Heart right ventricle (tissue), 16 donors: ENCODE measurements at regions not wholly inside any gene's neighbourhood (a gene's known extent, or its start where the extent isn't known, plus 50 kb on each side); places are given as distances from the start of the nearest gene placed in this dataset.

ENCODE experiments used
- ATAC-seq, 8 donors: fragments of 200-7000 bp; cut with Tn5 transposase; one replicate each; pipeline ENCODE4 v1.9.1; 2020; ENCODE audit warnings: mild to moderate bottlenecking in 8 of 8, moderate library complexity in 8 of 8, moderate number of reproducible peaks in 1 of 8
- DNase-seq, 2 donors: peaks; one replicate each; pipeline ENCODE4 v3.0.0-alpha.2; 2020
- H3K27ac ChIP-seq, 10 donors: fragments of 200-600 bp; sonication (generic) in 2 of 10; one replicate each; pipeline versions ENCODE4 v1.5.0 to v1.8.0; 2020 to 2022; ENCODE audit warnings: mild to moderate bottlenecking in 3 of 10
- H3K27me3 ChIP-seq, 7 donors: fragments of 200-600 bp; one replicate each; pipeline ENCODE4 v1.8.0; 2021 to 2022; ENCODE audit warnings: mild to moderate bottlenecking in 2 of 7
- H3K36me3 ChIP-seq, 9 donors: fragments of 200-600 bp; sonication (generic) in 1 of 9; one replicate each; pipeline versions ENCODE4 v1.5.0 to v1.8.0; 2020 to 2022; ENCODE audit warnings: mild to moderate bottlenecking in 2 of 9
- H3K4me1 ChIP-seq, 9 donors: fragments of 200-600 bp; sonication (generic) in 1 of 9; one replicate each; pipeline versions ENCODE4 v1.5.0 to v1.8.0; 2020 to 2022; ENCODE audit warnings: mild to moderate bottlenecking in 4 of 9
- H3K4me3 ChIP-seq, 10 donors: fragments of 200-600 bp; sonication (generic) in 2 of 10; one replicate each; pipeline versions ENCODE4 v1.5.0 to v1.8.0; 2020 to 2022; ENCODE audit warnings: mild to moderate bottlenecking in 7 of 10, moderate library complexity in 2 of 10
- H3K9me3 ChIP-seq, 11 donors: fragments of 200-600 bp in 10 of 11; sonication (generic) in 2 of 11; one replicate each; pipeline versions ENCODE4 v1.5.0 to v1.8.0; 2013 to 2022; ENCODE audit warnings: mild to moderate bottlenecking in 2 of 11, control low read depth in 1 of 11, moderate library complexity in 1 of 11
- CTCF ChIP-seq, 9 donors: fragments of 200-600 bp; sonication (generic) in 2 of 9; IDR thresholded peaks; one replicate each; pipeline versions ENCODE4 v1.5.0 to v1.8.0; 2021 to 2022; ENCODE audit warnings: antibody characterized with exemption in 9 of 9, mild to moderate bottlenecking in 5 of 9, moderate library complexity in 1 of 9
- WGBS, 2 donors: extraction: QIAGEN DNeasy Blood & Tissue Kit; methylation state at CpG; one replicate each; pipeline ENCODE4 v1.1.7; 2013; ENCODE audit warnings: inconsistent platforms in 1 of 2; 5-methylcytosine and 5-hydroxymethylcytosine counted together
- intact Hi-C, 10 donors: fragments of 100-400 bp; cut with DNase I; formaldehyde crosslinking; loops; one replicate each; pipeline versions ENCODE4 v1.11.1 to v1.14.2; 2022
- donor health status: Arrhythmogenic right ventricular cardiomyopathy.
- donor health status: ischemic (EF 13 %, LVEDD 7.1; RV severe dilation, severe dysfunction).
- donor health status: healthy with polysubstance abuse.
- donor health status: DM: no; HTN: yes; CAD: no.
- donor health status: DM: no; HTN: no; CAD: no.
- donor health status: ischemic (EF 25% LVEDD 6.9; RV normal size, moderate dysfunction).
- donor health status: ischemic (EF 25% LVEDD 5.7; RV mildly dilated, moderate dysfunction).
- donor health status: healthy.
- donor health status: DM: yes; HTN: yes; CAD: no.
- donor health status: Ischemic cardiomyopathy.
- donor health status: ischemic (EF 35%, LVEDD 5.7; RV mildly dilated, moderate dysfunction).
- donor health status: nonischemic (EF 11% LVEDD 7.7; RV severe dilation, severe dysfunction).
- donor health status: DM: yes; HTN: yes; CAD: no.
- donor health status: PGD.
- donor health status: ischemic (EF 29% LVEDD 5.4; RV normal size, mild dysfunction).
- donor health status: nonischemic (EF 23%, LVEDD 6.1; RV moderate dilation, normal function).

GRCh38 chr21:29481641-29482040, 182.9 kb downstream of the BACH1 start:
- no peak for DNase-seq
- 89 to 94% methylated on average over 2 of the region's 2 CpGs for WGBS, 2 donors
- H3K36me3 ChIP-seq = no peaks in the 10 kb centered on the region
- no peak overlapping the region for H3K27ac ChIP-seq
- peaks cover 0 to 6% (median 0%) of the 10 kb centered on the region in 11 donors for H3K9me3 ChIP-seq
- no peak overlapping the region for H3K4me3 ChIP-seq
- H3K27me3 ChIP-seq = no peaks in the 10 kb centered on the region
- TF ChIP-seq CTCF (IDR thresholded peaks at IDR 0.05) = no peak
- ATAC-seq = no peak
- H3K4me1 ChIP-seq = peaks cover 0 to 2% (median 0%) of the 10 kb centered on the region in 9 donors
- intact Hi-C loops = no loop called here

GRCh38 chr21:29486306-29486807, 187.6 kb downstream of the BACH1 start:
- ATAC-seq (no peak), DNase-seq (no peak)
- intact Hi-C loops = no loop called here
- Histone ChIP-seq H3K27ac (no peak overlapping the region), H3K27me3 (no peaks in the 10 kb centered on the region), H3K36me3 (no peaks in the 10 kb centered on the region), H3K9me3 (peaks cover 0 to 6% (median 0%) of the 10 kb centered on the region in 11 donors), H3K4me1 (peaks cover 0 to 4% (median 0%) of the 10 kb centered on the region in 9 donors), H3K4me3 (no peak overlapping the region)
- no peak for TF ChIP-seq CTCF (IDR thresholded peaks at IDR 0.05)
